SK-N-SH (cell line): ENCODE measurements at regions not wholly inside any gene's neighbourhood (a gene's known extent, or its start where the extent isn't known, plus 50 kb on each side); places are given as distances from the start of the nearest gene placed in this dataset.

Source experiments
- CHD2 ChIP-seq: fragments of 150-350 bp; IDR thresholded peaks from 2 replicates; pipeline ENCODE4 v1.6.1; 2018; ENCODE audit warnings: low read length; ENCODE audit not compliant: partially characterized antibody
- CTCF ChIP-seq: fragments of 200-600 bp; sonication (generic); IDR thresholded peaks from 2 replicates; pipeline ENCODE4 v1.6.1; 2017; ENCODE audit warnings: antibody characterized with exemption, mild to moderate bottlenecking, moderate library complexity
- EP300 ChIP-seq, 2 experiments: IDR thresholded peaks; 2 replicates each; pipeline versions ENCODE4 v1.4.0 to v1.6.1; 2012; ENCODE audit warnings: borderline replicate concordance in 1 of 2, low read depth in 1 of 2, low read length in 1 of 2
- EZH2phosphoT487 ChIP-seq: fragments of 200-600 bp; sonication (generic); IDR thresholded peaks from 2 replicates; pipeline ENCODE4 v1.6.1; 2017; ENCODE audit warnings: low read depth, mixed run types, mild to moderate bottlenecking, antibody characterized with exemption, moderate library complexity, borderline replicate concordance
- FOXM1 ChIP-seq: IDR thresholded peaks from 2 replicates; pipeline ENCODE4 v1.4.0; 2012; ENCODE audit warnings: low read depth, mild to moderate bottlenecking
- JUND ChIP-seq: IDR thresholded peaks from 2 replicates; pipeline ENCODE4 v1.4.0; 2012
- MAX ChIP-seq: IDR thresholded peaks from 2 replicates; pipeline ENCODE4 v1.4.0; 2012; ENCODE audit warnings: low read depth
- MXI1 ChIP-seq: IDR thresholded peaks from 2 replicates; pipeline ENCODE4 v1.6.1; 2012; ENCODE audit warnings: mild to moderate bottlenecking, low read depth, low read length, improper control_type of control experiment
- NFIC ChIP-seq: IDR thresholded peaks from 2 replicates; pipeline ENCODE4 v1.4.0; 2012; ENCODE audit warnings: borderline replicate concordance
- POLR2AphosphoS5 ChIP-seq: IDR thresholded peaks from 2 replicates; pipeline ENCODE4 v1.6.1; 2012; ENCODE audit warnings: low read depth, low read length
- RAD21 ChIP-seq: IDR thresholded peaks from 2 replicates; pipeline ENCODE4 v1.6.1; 2012; ENCODE audit warnings: mild to moderate bottlenecking, low read length
- USF1 ChIP-seq: IDR thresholded peaks from 2 replicates; pipeline ENCODE4 v1.4.0; 2012; ENCODE audit warnings: low read depth, borderline replicate concordance
- YY1 ChIP-seq: IDR thresholded peaks from 2 replicates; pipeline ENCODE4 v1.4.0; 2012; ENCODE audit warnings: low read depth, mild to moderate bottlenecking

GRCh38 chr1:244318512-244318911 is 133.2 kb downstream of the ADSS2 start:
- no peak for TF ChIP-seq CHD2
- no peak for TF ChIP-seq CTCF
- no peak for TF ChIP-seq USF1
- TF ChIP-seq EP300 (IDR thresholded peaks at IDR 0.05; ENCODE audit: borderline replicate concordance in 1 of 2, low read depth in 1 of 2, low read length in 1 of 2), result no peak
- TF ChIP-seq RAD21, result no peak
- no peak for TF ChIP-seq FOXM1
- no peak for TF ChIP-seq EZH2phosphoT487
- no peak for TF ChIP-seq MXI1
- no peak for TF ChIP-seq YY1
- no peak for TF ChIP-seq NFIC
- TF ChIP-seq JUND, result no peak
- TF ChIP-seq POLR2AphosphoS5, result no peak
- no peak for TF ChIP-seq MAX
